Thyroid gland (tissue), 4 donors: ENCODE measurements at regions not wholly inside any gene's neighbourhood (a gene's known extent, or its start where the extent isn't known, plus 50 kb on each side); places are given as distances from the start of the nearest gene placed in this dataset.

Experiments used
- DNase-seq, 2 donors: peaks; one replicate each; pipeline ENCODE4 v3.0.0-alpha.2; 2019
- H3K27ac ChIP-seq, 3 donors: fragments of 200-600 bp; sonication (generic); 1 replicate in 2 of 3; 2 replicates in 1 of 3; pipeline ENCODE4 v1.5.1; 2016 to 2019; ENCODE audit warnings: mild to moderate bottlenecking in 1 of 3, moderate library complexity in 1 of 3
- H3K27me3 ChIP-seq: fragments of 200-600 bp; sonication (generic); one replicate; pipeline ENCODE4 v1.5.1; 2019
- H3K36me3 ChIP-seq, 2 donors: fragments of 200-600 bp; sonication (generic); one replicate each; pipeline ENCODE4 v1.5.1; 2016 to 2019
- H3K4me1 ChIP-seq, 2 donors: fragments of 200-600 bp; sonication (generic); one replicate each; pipeline ENCODE4 v1.5.1; 2017 to 2019
- H3K4me3 ChIP-seq, 3 donors: fragments of 200-600 bp; sonication (generic); replicated peaks in 1 of 3; 1 replicate in 2 of 3; 2 replicates in 1 of 3; pipeline ENCODE4 v1.5.1; 2016; ENCODE audit warnings: mild to moderate bottlenecking in 1 of 3
- H3K9me3 ChIP-seq: fragments of 200-600 bp; sonication (generic); one replicate; pipeline ENCODE4 v1.5.1; 2017
- CTCF ChIP-seq, 6 experiments: fragments of 200-600 bp in 3 of 6; fragments of 450-650 bp in 3 of 6; sonication (generic) in 3 of 6; IDR thresholded peaks; one replicate each; pipeline ENCODE4 v1.5.1; 2016 to 2019; ENCODE audit warnings: antibody characterized with exemption in 6 of 6, mild to moderate bottlenecking in 2 of 6, inconsistent platforms in 1 of 6, moderate library complexity in 1 of 6
- POLR2A ChIP-seq, 2 donors: fragments of 450-650 bp; IDR thresholded peaks; one replicate each; pipeline ENCODE4 v1.6.1; 2017; ENCODE audit warnings: antibody characterized with exemption in 2 of 2, mild to moderate bottlenecking in 2 of 2, moderate library complexity in 1 of 2
- WGBS, 2 donors: methylation state at CpG; one replicate each; pipeline ENCODE4 v1.1.5; 2017; 5-methylcytosine and 5-hydroxymethylcytosine counted together
- intact Hi-C: fragments of 100-400 bp; cut with DNase I; formaldehyde crosslinking; loops from one replicate; pipeline ENCODE4 v1.15.1; 2023

- H3K4me1 ChIP-seq, result no peaks in the 10 kb centered on the region
- intact Hi-C loops, result no loop called here
- H3K27ac ChIP-seq, result no peak overlapping the region
- H3K9me3 ChIP-seq, result no peaks in the 10 kb centered on the region
- no peaks in the 10 kb centered on the region for H3K36me3 ChIP-seq
- no peak overlapping the region for H3K4me3 ChIP-seq
- no peak for DNase-seq
- no peak for TF ChIP-seq POLR2A (IDR thresholded peaks at IDR 0.05)
- TF ChIP-seq CTCF (IDR thresholded peaks at IDR 0.05), result no peak
- WGBS, 2 donors, result 76% methylated on average over 1 of the region's 1 CpG
- no peaks in the 10 kb centered on the region for H3K27me3 ChIP-seq
These were observed 76.9 kb upstream of the PSMD7 start for GRCh38 chr16:74219706-74220105.

- intact Hi-C loops, result no loop called here
- WGBS, 2 donors, result 73 to 81% methylated on average over 7 of the region's 7 CpGs
- no peaks in the 10 kb centered on the region for H3K4me1 ChIP-seq
- no peak overlapping the region for H3K4me3 ChIP-seq
- no peak for DNase-seq
- H3K27ac ChIP-seq, result no peak overlapping the region
- H3K36me3 ChIP-seq, result no peaks in the 10 kb centered on the region
- H3K9me3 ChIP-seq, result no peaks in the 10 kb centered on the region
- TF ChIP-seq CTCF (IDR thresholded peaks at IDR 0.05) (no peak), POLR2A (IDR thresholded peaks at IDR 0.05) (no peak)
- no peaks in the 10 kb centered on the region for H3K27me3 ChIP-seq
These were observed 77.7 kb upstream of the PSMD7 start for GRCh38 chr16:74218871-74219270.

GRCh38 chr16:74216319-74216718, 80.3 kb upstream of the PSMD7 start:
- intact Hi-C loops, result no loop called here
- no peaks in the 10 kb centered on the region for H3K4me1 ChIP-seq
- no peaks in the 10 kb centered on the region for H3K27me3 ChIP-seq
- TF ChIP-seq POLR2A (IDR thresholded peaks at IDR 0.05) (no peak), CTCF (IDR thresholded peaks at IDR 0.05) (no peak)
- H3K36me3 ChIP-seq, result no peaks in the 10 kb centered on the region
- no peaks in the 10 kb centered on the region for H3K9me3 ChIP-seq
- no peak overlapping the region for H3K27ac ChIP-seq
- no peak for DNase-seq
- WGBS, 2 donors, result 81 to 85% methylated on average over 4 of the region's 4 CpGs
- H3K4me3 ChIP-seq, result no peak overlapping the region

- 80 to 90% methylated on average over 6 of the region's 6 CpGs for WGBS, 2 donors
- no peak overlapping the region for H3K4me3 ChIP-seq
- H3K9me3 ChIP-seq, result no peaks in the 10 kb centered on the region
- no peak for DNase-seq
- H3K36me3 ChIP-seq, result no peaks in the 10 kb centered on the region
- H3K27ac ChIP-seq, result no peak overlapping the region
- H3K4me1 ChIP-seq, result no peaks in the 10 kb centered on the region
- no peaks in the 10 kb centered on the region for H3K27me3 ChIP-seq
- intact Hi-C loops, result no loop called here
- TF ChIP-seq CTCF (IDR thresholded peaks at IDR 0.05) (no peak), POLR2A (IDR thresholded peaks at IDR 0.05) (no peak)
These were observed 81.4 kb upstream of the PSMD7 start for GRCh38 chr16:74215249-74215648.

GRCh38 chr16:74213372-74213771, 83.2 kb upstream of the PSMD7 start:
- Histone ChIP-seq H3K27ac (no peak overlapping the region), H3K4me1 (no peaks in the 10 kb centered on the region), H3K27me3 (no peaks in the 10 kb centered on the region), H3K36me3 (no peaks in the 10 kb centered on the region), H3K9me3 (no peaks in the 10 kb centered on the region), H3K4me3 (no peak overlapping the region)
- no peak for TF ChIP-seq POLR2A (IDR thresholded peaks at IDR 0.05)
- TF ChIP-seq CTCF (IDR thresholded peaks at IDR 0.05), result no peak
- WGBS, 2 donors, result 65 to 67% methylated on average over 3 of the region's 3 CpGs
- no peak for DNase-seq
- intact Hi-C loops, result no loop called here
